ENCODE measurements at regions not wholly inside any gene's neighbourhood (a gene's known extent, or its start where the extent isn't known, plus 50 kb on each side); places are given as distances from the start of the nearest gene placed in this dataset.
A peak's percentile ranks its signal among the peaks of the same experiment; 100 is the strongest.

DNA sequence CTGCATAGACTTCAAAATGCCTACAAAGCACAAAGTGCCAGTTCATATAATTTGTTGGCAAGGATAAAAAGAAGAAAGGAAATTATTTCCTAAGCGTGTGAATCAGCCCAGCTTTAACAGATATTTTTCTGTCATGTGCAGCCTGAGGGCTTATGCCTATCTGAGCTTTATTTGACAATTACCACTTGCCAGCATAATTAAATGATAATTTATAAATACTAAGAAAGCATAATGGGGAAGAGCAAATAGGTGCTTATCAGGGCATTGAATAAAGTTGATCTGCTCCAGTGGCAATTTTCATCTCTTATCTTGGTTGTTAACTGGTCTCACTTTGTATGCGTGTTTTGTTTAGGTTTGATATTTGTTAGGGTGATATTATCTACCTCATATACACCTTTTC is 313.4 kb upstream of the DNAJC19 start:
- DNase-seq (ENCODE audit: low read depth): no peak
- TF ChIP-seq, protein P1, sequence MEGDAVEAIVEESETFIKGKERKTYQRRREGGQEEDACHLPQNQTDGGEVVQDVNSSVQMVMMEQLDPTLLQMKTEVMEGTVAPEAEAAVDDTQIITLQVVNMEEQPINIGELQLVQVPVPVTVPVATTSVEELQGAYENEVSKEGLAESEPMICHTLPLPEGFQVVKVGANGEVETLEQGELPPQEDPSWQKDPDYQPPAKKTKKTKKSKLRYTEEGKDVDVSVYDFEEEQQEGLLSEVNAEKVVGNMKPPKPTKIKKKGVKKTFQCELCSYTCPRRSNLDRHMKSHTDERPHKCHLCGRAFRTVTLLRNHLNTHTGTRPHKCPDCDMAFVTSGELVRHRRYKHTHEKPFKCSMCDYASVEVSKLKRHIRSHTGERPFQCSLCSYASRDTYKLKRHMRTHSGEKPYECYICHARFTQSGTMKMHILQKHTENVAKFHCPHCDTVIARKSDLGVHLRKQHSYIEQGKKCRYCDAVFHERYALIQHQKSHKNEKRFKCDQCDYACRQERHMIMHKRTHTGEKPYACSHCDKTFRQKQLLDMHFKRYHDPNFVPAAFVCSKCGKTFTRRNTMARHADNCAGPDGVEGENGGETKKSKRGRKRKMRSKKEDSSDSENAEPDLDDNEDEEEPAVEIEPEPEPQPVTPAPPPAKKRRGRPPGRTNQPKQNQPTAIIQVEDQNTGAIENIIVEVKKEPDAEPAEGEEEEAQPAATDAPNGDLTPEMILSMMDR (IDR thresholded peaks at IDR 0.05; ENCODE audit: low read length, missing control alignments): no peak
- H3K4me3 ChIP-seq (replicated peaks; ENCODE audit: low read depth, low read length): no peak overlapping the region

DNA sequence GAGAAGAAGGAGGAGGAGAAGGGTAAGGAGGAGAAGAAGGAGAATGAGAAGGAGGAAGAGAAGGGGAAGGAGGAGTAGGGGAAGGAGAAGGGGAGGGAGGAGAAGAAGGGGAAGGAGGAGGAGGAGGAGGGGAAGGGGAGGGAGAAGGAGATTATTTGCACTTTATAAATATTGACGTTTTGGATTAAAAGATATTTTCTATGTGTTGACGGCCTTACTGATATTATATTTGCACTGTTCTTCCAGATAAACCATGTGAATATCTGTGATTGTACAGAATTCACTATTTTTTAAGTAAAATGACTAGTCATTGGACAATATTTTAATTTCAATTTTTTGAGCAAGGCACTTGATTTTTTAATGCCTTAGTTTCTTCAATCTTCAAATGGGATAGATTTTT is 310.5 kb upstream of the DNAJC19 start:
- TF ChIP-seq, protein P1 (IDR thresholded peaks at IDR 0.05; ENCODE audit: low read length, missing control alignments): no peak
- no peak for DNase-seq (ENCODE audit: low read depth)
- H3K4me3 ChIP-seq (replicated peaks; ENCODE audit: low read depth, low read length): no peak overlapping the region

DNA sequence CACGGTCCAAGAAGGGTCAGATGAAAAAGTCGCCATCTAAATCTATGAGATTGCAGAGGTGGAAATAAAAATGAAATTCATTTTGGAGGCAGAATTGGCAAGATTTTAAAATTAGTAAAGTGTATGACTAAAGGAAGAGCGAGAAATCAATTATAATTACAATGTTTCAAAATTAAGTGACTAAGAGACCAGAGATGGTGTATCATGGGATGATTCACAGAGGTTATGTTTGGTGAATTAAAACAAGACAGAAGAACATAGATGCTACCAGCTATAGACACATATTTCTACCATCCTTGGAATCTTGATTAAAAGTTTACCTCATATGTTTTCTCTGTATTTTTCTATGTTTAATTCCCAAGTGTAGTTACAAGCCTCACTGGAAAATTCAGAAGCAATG is 308.9 kb upstream of the DNAJC19 start:
- no peak for DNase-seq (ENCODE audit: low read depth)
- H3K4me3 ChIP-seq (replicated peaks; ENCODE audit: low read depth, low read length): no peak overlapping the region
- TF ChIP-seq, protein P1 (IDR thresholded peaks at IDR 0.05; ENCODE audit: low read length, missing control alignments): no peak

DNA sequence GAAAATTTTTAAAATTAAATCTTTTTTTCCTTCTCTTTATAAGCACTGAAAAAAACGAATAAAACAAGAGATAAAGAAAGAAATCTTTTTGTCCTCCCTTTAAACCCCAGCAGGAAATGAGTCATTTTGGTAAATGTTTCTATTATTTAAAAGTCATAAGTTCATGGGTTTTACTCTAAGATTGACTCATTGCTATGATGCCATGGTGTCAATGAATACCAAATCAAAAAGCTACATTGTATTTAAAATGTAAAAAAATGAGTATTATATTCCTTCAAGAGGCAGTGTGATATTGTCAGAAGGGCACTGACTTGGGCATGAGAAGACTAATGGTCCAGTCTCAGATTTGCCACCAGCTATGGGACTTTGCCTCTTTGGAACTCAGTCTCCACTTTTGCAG is 303.4 kb upstream of the DNAJC19 start:
- DNase-seq (ENCODE audit: low read depth): peak; percentile 14
- no peak overlapping the region for H3K4me3 ChIP-seq (replicated peaks; ENCODE audit: low read depth, low read length)
- TF ChIP-seq, protein P1 (IDR thresholded peaks at IDR 0.05; ENCODE audit: low read length, missing control alignments): no peak

DNA sequence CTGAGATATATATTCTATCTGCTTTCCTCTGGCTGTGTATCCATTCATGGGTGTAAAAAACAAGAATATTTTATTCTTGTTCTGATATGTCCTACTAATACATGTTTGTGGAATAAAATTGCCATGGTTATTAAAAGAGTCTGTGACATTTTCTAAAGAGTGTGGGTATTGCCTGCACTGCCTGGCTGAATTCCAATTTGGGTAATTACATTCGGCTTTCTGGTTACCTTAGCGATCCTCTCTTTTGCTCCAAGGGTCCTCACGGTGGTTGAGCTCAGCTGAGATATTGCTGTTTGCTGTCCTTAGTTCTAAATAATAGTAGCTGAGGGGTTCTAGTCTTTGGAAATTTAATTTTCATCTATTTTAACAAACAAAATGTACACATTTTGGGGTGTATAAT is 301.4 kb upstream of the DNAJC19 start:
- DNase-seq (ENCODE audit: low read depth): no peak
- no peak overlapping the region for H3K4me3 ChIP-seq (replicated peaks; ENCODE audit: low read depth, low read length)
- TF ChIP-seq, protein P1 (IDR thresholded peaks at IDR 0.05; ENCODE audit: low read length, missing control alignments): no peak

DNA sequence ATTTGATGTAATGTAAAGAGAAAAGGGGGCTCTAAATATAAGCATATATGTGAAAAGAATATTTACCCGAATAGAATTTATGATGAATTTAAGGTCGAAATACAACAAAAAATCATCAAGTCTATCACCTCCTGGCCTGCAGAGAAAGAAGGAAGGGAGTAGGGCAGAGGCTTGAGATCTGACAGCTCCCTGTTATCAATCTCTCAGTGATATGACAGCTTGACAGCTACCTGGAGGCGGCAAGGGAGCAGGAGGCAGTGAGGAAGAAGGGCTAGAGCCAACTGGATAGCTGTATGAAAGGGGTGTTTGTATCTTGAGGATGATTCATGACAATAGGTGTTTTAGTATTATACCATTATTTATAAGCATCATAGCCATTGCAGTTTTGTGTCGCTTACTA is 299.8 kb upstream of the DNAJC19 start:
- no peak overlapping the region for H3K4me3 ChIP-seq (replicated peaks; ENCODE audit: low read depth, low read length)
- TF ChIP-seq, protein P1 (IDR thresholded peaks at IDR 0.05; ENCODE audit: low read length, missing control alignments): no peak
- DNase-seq (ENCODE audit: low read depth): no peak

DNA sequence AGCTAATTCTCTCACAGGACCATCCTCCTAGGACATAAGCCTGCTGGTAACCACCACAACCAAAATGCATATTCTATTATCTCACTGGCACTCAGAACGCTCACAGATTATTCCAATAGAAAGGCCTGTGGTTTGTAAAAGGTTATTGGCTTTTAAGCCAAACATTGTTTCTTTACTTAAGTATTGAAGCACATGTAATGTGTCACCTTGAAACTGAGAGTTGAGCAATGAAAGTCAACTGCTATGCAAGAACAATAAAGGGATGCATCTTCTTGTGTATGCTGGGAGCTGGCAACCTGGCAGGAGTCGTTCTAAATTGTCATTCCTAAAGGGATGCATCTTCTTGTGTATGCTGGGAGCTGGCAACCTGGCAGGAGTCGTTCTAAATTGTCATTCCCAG is 298.6 kb upstream of the DNAJC19 start:
- no peak for DNase-seq (ENCODE audit: low read depth)
- no peak overlapping the region for H3K4me3 ChIP-seq (replicated peaks; ENCODE audit: low read depth, low read length)
- TF ChIP-seq, protein P1 (IDR thresholded peaks at IDR 0.05; ENCODE audit: low read length, missing control alignments): no peak
